ENCODE measurements at regions not wholly inside any gene's neighbourhood (a gene's known extent, or its start where the extent isn't known, plus 50 kb on each side); places are given as distances from the start of the nearest gene placed in this dataset.

DNA sequence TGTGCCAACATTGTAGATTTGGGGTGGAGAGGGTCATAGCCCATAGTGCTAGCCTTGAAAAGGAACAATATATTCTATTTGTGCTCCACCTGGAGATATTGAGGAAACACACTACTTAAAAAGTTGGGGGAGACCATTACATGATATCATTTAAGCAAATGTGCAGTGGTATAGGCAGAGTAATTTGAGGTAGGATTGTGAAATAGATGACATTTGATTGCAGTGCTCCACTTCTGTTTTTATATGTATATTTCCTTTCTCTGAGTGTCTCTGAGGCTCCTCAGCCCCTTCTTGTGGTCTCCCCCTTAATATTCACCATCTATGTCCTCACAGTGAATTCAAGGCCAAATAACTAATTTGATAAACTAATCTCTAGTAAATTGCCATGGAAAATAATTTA lies 85.6 kb upstream of the NMU start:
- TF ChIP-seq, protein P1, sequence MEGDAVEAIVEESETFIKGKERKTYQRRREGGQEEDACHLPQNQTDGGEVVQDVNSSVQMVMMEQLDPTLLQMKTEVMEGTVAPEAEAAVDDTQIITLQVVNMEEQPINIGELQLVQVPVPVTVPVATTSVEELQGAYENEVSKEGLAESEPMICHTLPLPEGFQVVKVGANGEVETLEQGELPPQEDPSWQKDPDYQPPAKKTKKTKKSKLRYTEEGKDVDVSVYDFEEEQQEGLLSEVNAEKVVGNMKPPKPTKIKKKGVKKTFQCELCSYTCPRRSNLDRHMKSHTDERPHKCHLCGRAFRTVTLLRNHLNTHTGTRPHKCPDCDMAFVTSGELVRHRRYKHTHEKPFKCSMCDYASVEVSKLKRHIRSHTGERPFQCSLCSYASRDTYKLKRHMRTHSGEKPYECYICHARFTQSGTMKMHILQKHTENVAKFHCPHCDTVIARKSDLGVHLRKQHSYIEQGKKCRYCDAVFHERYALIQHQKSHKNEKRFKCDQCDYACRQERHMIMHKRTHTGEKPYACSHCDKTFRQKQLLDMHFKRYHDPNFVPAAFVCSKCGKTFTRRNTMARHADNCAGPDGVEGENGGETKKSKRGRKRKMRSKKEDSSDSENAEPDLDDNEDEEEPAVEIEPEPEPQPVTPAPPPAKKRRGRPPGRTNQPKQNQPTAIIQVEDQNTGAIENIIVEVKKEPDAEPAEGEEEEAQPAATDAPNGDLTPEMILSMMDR (conservative IDR thresholded peaks at IDR 0.05; ENCODE audit: low read depth, low read length), result no peak
- TF ChIP-seq EZH2phosphoT487 (IDR thresholded peaks at IDR 0.05; ENCODE audit: borderline replicate concordance, low read length), result no peak
